ENCODE measurements at regions not wholly inside any gene's neighbourhood (a gene's known extent, or its start where the extent isn't known, plus 50 kb on each side); places are given as distances from the start of the nearest gene placed in this dataset.

GRCh38 chr2:172214252-172214651 lies 111.6 kb upstream of the DLX2 start:
- ChIA-PET POLR2A (no interaction called here), RAD21 (ENCODE audit: low non-redundant PET in 1 of 2, low total read pairs in 2 of 2, uncharacterized antibody in 2 of 2, unreplicated experiment in 2 of 2) (no interaction called here), CTCF (no interaction called here)
- Histone ChIP-seq H4K20me1 (ENCODE audit: insufficient read depth) (no peaks in the 10 kb centered on the region), H3K4me2 (ENCODE audit: low read length) (no peak overlapping the region), H3K4me1 (ENCODE audit: control insufficient read depth in 1 of 2, insufficient read depth in 2 of 2, low read length in 2 of 2) (no peaks in the 10 kb centered on the region), H3K9me2 (ENCODE audit: insufficient read depth) (no peaks in the 10 kb centered on the region), H3K27me3 (ENCODE audit: insufficient read depth, low read length) (no peaks in the 10 kb centered on the region), H3K36me3 (ENCODE audit: control insufficient read depth in 1 of 2, insufficient read depth in 2 of 2, low read length in 2 of 2) (no peaks in the 10 kb centered on the region), H2AFZ (ENCODE audit: low read depth, low read length, poor library complexity, severe bottlenecking) (no peak overlapping the region), H3K9me3 (ENCODE audit: control insufficient read depth in 1 of 2, insufficient read depth in 1 of 2, low read depth in 1 of 2, low read length in 2 of 2) (no peaks in the 10 kb centered on the region), H3K79me2 (ENCODE audit: insufficient read depth, low read length) (no peaks in the 10 kb centered on the region), H3K27ac (ENCODE audit: low read depth, low read length) (no peak overlapping the region), H3K9ac (ENCODE audit: low read length) (no peak overlapping the region), H3K4me3 (replicated peaks in 1 of 2; ENCODE audit: low read depth in 1 of 2, low read length in 2 of 2) (no peak overlapping the region)
- no peak for DNase-seq (ENCODE audit: low read depth, low spot score)
- no peak for ATAC-seq
- intact Hi-C loops (cut with micrococcal nuclease) = no loop called here
- no peak for TF ChIP-seq REST (IDR thresholded peaks at IDR 0.05; ENCODE audit: low read depth)
- TF ChIP-seq, protein P1, sequence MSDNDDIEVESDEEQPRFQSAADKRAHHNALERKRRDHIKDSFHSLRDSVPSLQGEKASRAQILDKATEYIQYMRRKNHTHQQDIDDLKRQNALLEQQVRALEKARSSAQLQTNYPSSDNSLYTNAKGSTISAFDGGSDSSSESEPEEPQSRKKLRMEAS (IDR thresholded peaks at IDR 0.05) = no peak
- TF ChIP-seq ZFX (IDR thresholded peaks at IDR 0.05) = no peak
- no peak for TF ChIP-seq CEBPB (IDR thresholded peaks at IDR 0.05; ENCODE audit: low read depth)
- TF ChIP-seq POLR2AphosphoS5 (IDR thresholded peaks at IDR 0.05; ENCODE audit: low read depth, low read length) = no peak
- TF ChIP-seq SP1 (IDR thresholded peaks at IDR 0.05; ENCODE audit: low read depth) = no peak
- TF ChIP-seq ELF1 (IDR thresholded peaks at IDR 0.05; ENCODE audit: borderline replicate concordance, low read depth) = no peak
- no peak for TF ChIP-seq EZH2phosphoT487 (IDR thresholded peaks at IDR 0.05; ENCODE audit: borderline replicate concordance)
- no TSS peak for BruUV-seq (replicated peaks)

All from HCT116 (cell line).